Tibial artery (tissue), 4 donors: ENCODE measurements at regions not wholly inside any gene's neighbourhood (a gene's known extent, or its start where the extent isn't known, plus 50 kb on each side); places are given as distances from the start of the nearest gene placed in this dataset.
"Not testable (repeated sequence)": the region's sequence is repeated elsewhere in the genome, so short reads cannot be mapped to it uniquely, and the experiment has no call there.

Experiments
- DNase-seq, 2 donors: peaks; one replicate each; pipeline ENCODE4 v3.0.0-alpha.2; 2019
- H3K27ac ChIP-seq, 2 donors: fragments of 200-600 bp; sonication (generic) in 1 of 2; 1 replicate in 1 of 2; 2 replicates in 1 of 2; pipeline ENCODE4 v1.5.1; 2018 to 2019; ENCODE audit warnings: mild to moderate bottlenecking in 1 of 2
- H3K27me3 ChIP-seq, 2 donors: fragments of 200-600 bp; sonication (generic) in 1 of 2; one replicate each; pipeline versions ENCODE4 v1.5.1 to v1.6.0; 2016 to 2019
- H3K36me3 ChIP-seq, 3 donors: fragments of 200-600 bp; sonication (generic) in 2 of 3; one replicate each; pipeline ENCODE4 v1.5.1; 2016 to 2019; ENCODE audit warnings: mild to moderate bottlenecking in 2 of 3
- H3K4me1 ChIP-seq, 4 donors: fragments of 200-600 bp; sonication (generic) in 2 of 4; 1 replicate in 3 of 4; 2 replicates in 1 of 4; pipeline ENCODE4 v1.5.1; 2016 to 2019
- H3K4me3 ChIP-seq, 2 donors: fragments of 200-600 bp; sonication (generic) in 1 of 2; 1 replicate in 1 of 2; 2 replicates in 1 of 2; pipeline ENCODE4 v1.5.1; 2018 to 2019; ENCODE audit warnings: mild to moderate bottlenecking in 2 of 2
- H3K9me3 ChIP-seq, 3 donors: fragments of 200-600 bp; sonication (generic) in 1 of 3; one replicate each; pipeline ENCODE4 v1.5.1; 2016 to 2019
- CTCF ChIP-seq, 2 experiments: fragments of 200-600 bp in 1 of 2; fragments of 450-650 bp in 1 of 2; IDR thresholded peaks; one replicate each; pipeline ENCODE4 v1.5.1; 2017 to 2019; ENCODE audit warnings: antibody characterized with exemption in 2 of 2, mild to moderate bottlenecking in 1 of 2, moderate library complexity in 1 of 2
- intact Hi-C: fragments of 100-400 bp; cut with DNase I; formaldehyde crosslinking; loops from one replicate; pipeline ENCODE4 v1.15.0; 2023; ENCODE audit warnings: low total_unique reads

GRCh38 chr3:4251412-4251811 lies 51.8 kb upstream of the SETMAR start:
- Histone ChIP-seq H3K36me3 (no peaks in the 10 kb centered on the region), H3K4me1 (no peaks in the 10 kb centered on the region), H3K4me3 (no peak overlapping the region), H3K9me3 (no peaks in the 10 kb centered on the region), H3K27me3 (no peaks in the 10 kb centered on the region), H3K27ac (no peak overlapping the region)
- TF ChIP-seq CTCF (IDR thresholded peaks at IDR 0.05) = no peak
- intact Hi-C loops = no loop called here
- DNase-seq = no peak

GRCh38 chr3:4253072-4253832 lies 49.9 kb upstream of the SETMAR start:
- H3K36me3 ChIP-seq, H3K9me3 ChIP-seq, DNase-seq, H3K27me3 ChIP-seq, H3K27ac ChIP-seq, H3K4me3 ChIP-seq, intact Hi-C loops, H3K4me1 ChIP-seq: not testable (repeated sequence)
